Duodenal mucosa (tissue), 2 donors: ENCODE measurements at regions not wholly inside any gene's neighbourhood (a gene's known extent, or its start where the extent isn't known, plus 50 kb on each side); places are given as distances from the start of the nearest gene placed in this dataset.

Source experiments
- H3K27ac ChIP-seq: one replicate; pipeline ENCODE4 v1.7.0; 2013; ENCODE audit warnings: low read depth, low read length
- H3K27me3 ChIP-seq, 2 donors: one replicate each; pipeline ENCODE4 v1.7.0; 2013; ENCODE audit warnings: low read length in 2 of 2, control low read depth in 1 of 2; ENCODE audit not compliant: insufficient read depth in 2 of 2, control insufficient read depth in 1 of 2
- H3K36me3 ChIP-seq, 2 donors: one replicate each; pipeline ENCODE4 v1.7.0; 2013; ENCODE audit warnings: low read length in 2 of 2, control low read depth in 1 of 2; ENCODE audit not compliant: insufficient read depth in 2 of 2, control insufficient read depth in 1 of 2
- H3K4me1 ChIP-seq, 2 donors: one replicate each; pipeline ENCODE4 v1.7.0; 2013; ENCODE audit warnings: low read length in 2 of 2, control low read depth in 1 of 2; ENCODE audit not compliant: insufficient read depth in 2 of 2, control insufficient read depth in 1 of 2
- H3K4me3 ChIP-seq, 2 donors: one replicate each; pipeline ENCODE4 v1.7.0; 2013; ENCODE audit warnings: low read length in 2 of 2, low read depth in 1 of 2
- H3K9ac ChIP-seq, 2 donors: one replicate each; pipeline ENCODE4 v1.7.0; 2013; ENCODE audit warnings: low read length in 2 of 2, low read depth in 1 of 2
- H3K9me3 ChIP-seq, 2 donors: one replicate each; pipeline ENCODE4 v1.7.0; 2013; ENCODE audit warnings: low read length in 2 of 2, control low read depth in 1 of 2; ENCODE audit not compliant: control insufficient read depth in 1 of 2

- H3K27me3 ChIP-seq = no peaks in the 10 kb centered on the region
- no peak overlapping the region for H3K27ac ChIP-seq
- no peaks in the 10 kb centered on the region for H3K4me1 ChIP-seq
- no peaks in the 10 kb centered on the region for H3K36me3 ChIP-seq
- H3K4me3 ChIP-seq = no peak overlapping the region
- H3K9me3 ChIP-seq = no peaks in the 10 kb centered on the region
- no peak overlapping the region for H3K9ac ChIP-seq
Measured at GRCh38 chr1:106608841-106609240, 447.6 kb upstream of the PRMT6 start.

DNA sequence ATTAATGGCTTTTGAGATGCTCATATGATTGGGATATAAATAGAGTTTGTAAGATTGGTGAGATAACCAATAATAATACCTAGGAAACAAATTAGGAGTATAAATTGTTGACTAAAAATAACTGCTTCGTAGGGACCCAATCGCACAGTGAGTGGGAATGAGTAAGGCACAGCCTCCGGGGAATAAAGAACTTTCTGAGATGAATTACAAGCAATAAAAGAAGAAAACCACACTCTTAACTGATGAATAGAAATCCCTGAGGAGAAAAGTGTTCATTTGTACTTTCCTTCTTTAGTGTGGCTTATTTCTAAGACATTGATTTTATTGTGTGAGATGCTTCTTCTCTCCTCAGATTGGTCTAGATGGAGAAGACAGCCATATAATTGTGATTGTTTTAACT, 443.4 kb upstream of the PRMT6 start:
- Histone ChIP-seq H3K27ac (no peak overlapping the region), H3K4me3 (no peak overlapping the region), H3K4me1 (no peaks in the 10 kb centered on the region), H3K9ac (no peak overlapping the region), H3K9me3 (no peaks in the 10 kb centered on the region), H3K36me3 (no peaks in the 10 kb centered on the region), H3K27me3 (no peaks in the 10 kb centered on the region)

DNA sequence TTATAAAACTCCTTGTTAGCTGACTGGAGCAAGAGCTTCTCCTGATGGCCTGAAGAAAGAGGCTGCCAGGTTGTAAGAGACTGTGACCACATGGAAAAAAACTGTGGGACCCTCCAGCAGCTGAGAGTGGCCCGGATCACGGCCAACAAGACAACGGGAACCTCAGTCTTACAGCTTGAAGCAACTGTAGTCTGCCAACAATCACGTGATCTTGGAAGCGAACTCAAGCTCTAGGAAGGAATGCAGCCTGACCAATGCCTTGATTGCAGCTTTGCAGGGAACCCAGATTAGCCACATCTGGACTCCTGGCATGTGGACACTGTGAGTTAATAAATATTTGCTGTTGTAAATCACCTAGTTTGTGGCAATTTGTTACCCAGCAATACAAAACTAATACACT, 442.6 kb upstream of the PRMT6 start:
- Histone ChIP-seq H3K27me3 (no peaks in the 10 kb centered on the region), H3K4me3 (no peak overlapping the region), H3K9me3 (no peaks in the 10 kb centered on the region), H3K36me3 (no peaks in the 10 kb centered on the region), H3K27ac (no peak overlapping the region), H3K9ac (no peak overlapping the region), H3K4me1 (no peaks in the 10 kb centered on the region)

GRCh38 chr1:106615473-106615872, 441.0 kb upstream of the PRMT6 start:
- Histone ChIP-seq H3K36me3 (no peaks in the 10 kb centered on the region), H3K4me1 (no peaks in the 10 kb centered on the region), H3K4me3 (no peak overlapping the region), H3K27ac (no peak overlapping the region), H3K27me3 (no peaks in the 10 kb centered on the region), H3K9me3 (no peaks in the 10 kb centered on the region), H3K9ac (no peak overlapping the region)

DNA sequence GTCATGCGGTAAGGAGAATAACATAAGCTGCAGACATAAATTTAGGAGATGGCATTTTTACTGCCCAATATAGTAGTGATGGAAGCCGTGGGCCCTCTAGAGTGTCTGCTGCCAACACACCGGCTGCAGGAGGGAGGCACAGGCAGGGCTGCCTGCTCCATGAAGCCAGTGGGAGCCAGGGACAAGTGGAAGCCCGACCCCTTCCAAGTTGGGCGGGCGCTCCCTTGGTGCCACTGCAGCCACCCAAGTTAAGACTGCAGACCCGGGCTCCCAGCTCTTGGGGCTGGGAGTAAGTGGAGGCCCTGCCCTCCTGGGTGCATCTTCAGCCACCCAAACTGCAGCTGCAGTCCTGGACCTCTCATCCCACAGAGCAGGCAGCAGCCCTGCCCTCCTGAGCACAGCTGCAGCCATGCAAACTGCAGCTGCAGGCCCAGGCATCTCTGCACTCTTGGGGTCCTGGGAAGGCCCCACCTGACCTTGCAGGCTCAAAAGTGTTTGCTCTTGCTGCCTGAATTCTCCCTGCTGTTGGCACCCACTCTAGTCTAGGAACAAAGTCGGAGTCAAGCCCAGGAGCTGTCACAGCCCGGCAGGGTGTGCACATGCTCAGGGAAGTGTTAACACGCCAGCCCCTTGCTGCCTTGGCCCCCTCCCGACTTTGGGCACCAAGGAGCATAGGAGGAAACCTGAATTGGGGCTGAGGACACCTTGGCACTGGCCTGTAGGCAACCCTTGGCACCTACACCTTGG, 437.2 kb upstream of the PRMT6 start:
- no peaks in the 10 kb centered on the region for H3K27me3 ChIP-seq
- H3K4me3 ChIP-seq = no peak overlapping the region
- no peaks in the 10 kb centered on the region for H3K9me3 ChIP-seq
- no peak overlapping the region for H3K27ac ChIP-seq
- H3K9ac ChIP-seq = no peak overlapping the region
- H3K4me1 ChIP-seq = no peaks in the 10 kb centered on the region
- no peaks in the 10 kb centered on the region for H3K36me3 ChIP-seq

- Histone ChIP-seq H3K36me3 (no peaks in the 10 kb centered on the region), H3K9me3 (no peaks in the 10 kb centered on the region), H3K4me1 (no peaks in the 10 kb centered on the region), H3K4me3 (no peak overlapping the region), H3K27me3 (no peaks in the 10 kb centered on the region), H3K9ac (no peak overlapping the region), H3K27ac (no peak overlapping the region)
Measured at GRCh38 chr1:106619827-106620134, 436.7 kb upstream of the PRMT6 start.

- no peaks in the 10 kb centered on the region for H3K36me3 ChIP-seq
- no peaks in the 10 kb centered on the region for H3K4me1 ChIP-seq
- H3K9ac ChIP-seq = no peak overlapping the region
- H3K27ac ChIP-seq = no peak overlapping the region
- no peaks in the 10 kb centered on the region for H3K27me3 ChIP-seq
- no peaks in the 10 kb centered on the region for H3K9me3 ChIP-seq
- H3K4me3 ChIP-seq = no peak overlapping the region
Measured at GRCh38 chr1:106620521-106620954, 435.9 kb upstream of the PRMT6 start.

DNA sequence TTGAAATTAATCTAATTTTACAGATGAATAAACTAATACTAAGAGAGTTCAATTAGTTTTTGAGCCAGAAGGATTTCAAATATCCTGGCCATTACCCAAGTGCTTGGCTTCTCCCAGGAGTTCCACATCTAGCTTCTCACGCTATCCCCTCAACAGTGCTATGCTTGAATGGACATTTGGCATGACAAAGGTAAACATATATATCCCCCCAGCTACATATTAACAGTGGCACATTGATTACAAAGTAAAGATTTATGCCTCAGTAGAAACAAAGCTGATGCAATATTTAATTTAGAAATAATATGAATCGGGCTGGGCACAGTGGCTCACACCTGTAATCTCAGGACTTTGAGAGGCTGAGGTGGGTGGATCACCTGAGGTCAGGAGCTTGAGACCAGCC, 434.6 kb upstream of the PRMT6 start:
- H3K27me3 ChIP-seq = no peaks in the 10 kb centered on the region
- no peak overlapping the region for H3K27ac ChIP-seq
- no peak overlapping the region for H3K9ac ChIP-seq
- H3K4me1 ChIP-seq = no peaks in the 10 kb centered on the region
- no peak overlapping the region for H3K4me3 ChIP-seq
- no peaks in the 10 kb centered on the region for H3K9me3 ChIP-seq
- no peaks in the 10 kb centered on the region for H3K36me3 ChIP-seq

GRCh38 chr1:106637566-106637965, 418.9 kb upstream of the PRMT6 start:
- Histone ChIP-seq H3K27ac (no peak overlapping the region), H3K9ac (no peak overlapping the region), H3K27me3 (no peaks in the 10 kb centered on the region), H3K36me3 (no peaks in the 10 kb centered on the region), H3K4me3 (no peak overlapping the region), H3K9me3 (no peaks in the 10 kb centered on the region), H3K4me1 (no peaks in the 10 kb centered on the region)

DNA sequence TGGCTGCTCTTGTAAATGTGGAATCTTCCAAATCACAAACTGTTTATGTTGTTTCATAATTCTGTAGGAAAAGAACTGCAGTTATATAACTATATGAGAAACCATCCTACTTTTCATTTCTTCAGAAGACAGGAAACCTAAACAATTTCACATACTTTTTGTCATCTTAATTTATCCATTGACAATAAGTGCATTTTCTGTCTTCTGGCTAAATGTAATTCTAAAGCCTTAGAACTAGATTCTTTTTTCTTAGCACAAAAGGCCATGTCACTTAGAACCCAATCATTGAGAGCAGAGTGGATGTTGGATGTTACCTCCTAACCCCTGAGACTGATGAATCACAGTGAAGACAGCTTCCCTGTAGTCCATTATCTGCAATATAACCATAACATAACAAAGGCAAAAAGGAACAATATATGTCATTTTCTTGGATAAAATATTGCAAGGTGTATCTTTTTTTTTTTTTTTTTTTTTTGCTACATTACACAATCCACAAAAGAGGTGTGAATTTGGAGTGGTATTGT, 410.2 kb upstream of the PRMT6 start:
- H3K27me3 ChIP-seq = no peaks in the 10 kb centered on the region
- H3K9ac ChIP-seq = no peak overlapping the region
- H3K27ac ChIP-seq = no peak overlapping the region
- no peaks in the 10 kb centered on the region for H3K9me3 ChIP-seq
- no peaks in the 10 kb centered on the region for H3K4me1 ChIP-seq
- no peaks in the 10 kb centered on the region for H3K36me3 ChIP-seq
- no peak overlapping the region for H3K4me3 ChIP-seq
